AG04449 (cell line): ENCODE measurements at regions not wholly inside any gene's neighbourhood (a gene's known extent, or its start where the extent isn't known, plus 50 kb on each side); places are given as distances from the start of the nearest gene placed in this dataset.

ENCODE experiments used
- CTCF ChIA-PET: fragments of 350-600 bp; formaldehyde crosslinking; extraction: SDS; loops from one replicate; lab custom pipeline; 2021; ENCODE audit warnings: antibody characterized with exemption; lab: Yijun Ruan, JAX
- POLR2A ChIA-PET: fragments of 400-600, 350-600 bp; formaldehyde crosslinking; extraction: SDS; loops from one replicate; lab custom pipeline; 2020; ENCODE audit warnings: antibody characterized with exemption, inconsistent platforms; lab: Yijun Ruan, JAX
- DNase-seq: peaks from one replicate; pipeline ENCODE4 v3.0.0-alpha.2; 2010; ENCODE audit warnings: low read depth, low spot score
- H3K4me3 ChIP-seq: 2 replicates; pipeline ENCODE4 v1.5.1; 2011; ENCODE audit warnings: low read depth, mild to moderate bottlenecking, control low read depth, low read length
- CTCF ChIP-seq: IDR thresholded peaks from one replicate; pipeline ENCODE4 v1.5.1; 2011; ENCODE audit warnings: mild to moderate bottlenecking, moderate library complexity, low read length, control low read depth, inconsistent platforms; ENCODE audit not compliant: insufficient read depth; ENCODE audit errors: missing control alignments

- POLR2A ChIA-PET, result no interaction called here
- TF ChIP-seq CTCF, result no peak
- CTCF ChIA-PET, result interaction anchor here (1.2 to 2.1 kb wide), 2 partner anchors 59 to 402 kb away, joined by 4 to 13 read pairs; no protein-coding TSS in a partner anchor
- no peak for DNase-seq
- no peak overlapping the region for H3K4me3 ChIP-seq
Observed at GRCh38 chr16:77600555-77600954, 121.8 kb upstream of the NUDT7 start.

- POLR2A ChIA-PET, result no interaction called here
- no peak for TF ChIP-seq CTCF
- H3K4me3 ChIP-seq, result no peak overlapping the region
- no peak for DNase-seq
- CTCF ChIA-PET, result interaction anchor here (1.0 kb wide), 1 partner anchor 18 kb away, joined by 3 read pairs; no protein-coding TSS in a partner anchor
Observed at GRCh38 chr16:77603656-77604055, 118.7 kb upstream of the NUDT7 start.

DNA sequence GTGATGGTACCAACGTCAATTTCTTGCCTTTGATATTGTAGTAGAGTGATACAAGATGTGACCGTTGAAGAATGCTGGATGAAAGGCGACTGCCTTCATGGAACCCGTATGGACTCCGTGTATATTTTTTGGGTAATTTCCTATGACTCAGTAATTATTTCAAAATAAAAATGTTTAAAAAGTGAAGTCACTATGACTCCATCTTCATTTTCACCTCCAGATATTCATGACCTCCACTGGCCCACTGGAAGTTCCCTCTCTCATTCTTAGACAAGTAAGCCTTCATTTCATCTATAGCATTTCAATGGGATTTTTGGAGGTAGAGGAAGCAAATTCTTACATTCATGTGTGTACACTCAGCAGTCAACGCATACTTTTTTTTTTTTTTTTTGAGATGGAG is 111.8 kb upstream of the NUDT7 start:
- POLR2A ChIA-PET, result no interaction called here
- no peak for TF ChIP-seq CTCF
- H3K4me3 ChIP-seq, result no peak overlapping the region
- CTCF ChIA-PET, result no interaction called here
- DNase-seq, result no peak

DNA sequence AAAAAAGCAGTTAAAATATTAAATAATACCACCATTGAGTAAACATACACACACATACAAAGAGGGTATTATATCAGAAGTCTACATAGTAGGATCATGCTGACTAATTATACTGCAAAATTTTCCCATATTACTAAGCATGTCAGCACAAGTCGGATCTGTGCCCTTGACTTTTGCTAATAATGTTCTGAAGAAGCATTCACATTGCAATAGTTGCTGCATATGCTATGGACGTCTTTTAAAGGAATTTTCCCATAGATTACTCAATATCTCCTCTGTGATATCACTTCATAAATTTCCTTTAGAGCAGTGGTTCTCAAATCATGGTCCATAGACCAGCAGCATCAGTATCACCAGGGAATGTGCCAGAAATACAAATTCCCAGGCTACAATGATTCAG is 110.9 kb upstream of the NUDT7 start:
- ChIA-PET CTCF (no interaction called here), POLR2A (no interaction called here)

DNA sequence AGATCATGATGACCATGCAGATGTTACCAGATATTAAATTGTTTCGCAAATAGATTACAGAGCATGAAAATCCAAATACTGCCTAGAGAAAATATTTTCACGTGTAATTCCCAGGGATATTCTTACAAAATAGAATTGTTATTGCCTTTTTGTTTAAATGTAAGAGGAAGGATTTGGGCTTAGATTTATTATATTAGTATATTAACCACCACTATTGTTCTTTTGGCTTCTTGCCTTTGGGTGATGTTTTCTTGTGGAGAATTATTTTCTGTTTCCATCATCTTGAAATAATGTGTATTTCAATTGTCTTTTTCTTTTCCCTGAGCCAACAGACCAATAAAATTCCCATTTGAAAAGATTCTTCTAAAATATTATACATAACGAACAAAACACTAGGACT is 109.7 kb upstream of the NUDT7 start:
- CTCF ChIA-PET, result no interaction called here

More for the DNA sequence above, 110.9 kb upstream of the NUDT7 start:
- no peak for TF ChIP-seq CTCF
- DNase-seq, result no peak
- no peak overlapping the region for H3K4me3 ChIP-seq

GRCh38 chr16:77613095-77613494 is 109.2 kb upstream of the NUDT7 start:
- H3K4me3 ChIP-seq, result no peak overlapping the region
- ChIA-PET CTCF (no interaction called here), POLR2A (no interaction called here)
- no peak for DNase-seq
- no peak for TF ChIP-seq CTCF

More for the DNA sequence above, 109.7 kb upstream of the NUDT7 start:
- H3K4me3 ChIP-seq, result no peak overlapping the region
- no peak for TF ChIP-seq CTCF
- no peak for DNase-seq
- POLR2A ChIA-PET, result no interaction called here
